Stimulated activated CD4-positive, alpha-beta T cell treated with anti-CD3 and anti-CD28 coated beads, Interleukin-4, amount 100 ng/mL, for 1 hour (primary cell): ENCODE measurements at regions not wholly inside any gene's neighbourhood (a gene's known extent, or its start where the extent isn't known, plus 50 kb on each side); places are given as distances from the start of the nearest gene placed in this dataset.
"Not testable (repeated sequence)": the region's sequence is repeated elsewhere in the genome, so short reads cannot be mapped to it uniquely, and the experiment has no call there.

Experiments used
- DNase-seq: peaks from one replicate; pipeline ENCODE4 v3.0.0-alpha.2; 2020

GRCh38 chr6:94215552-94215951 is 796.2 kb upstream of the EPHA7 start:
- DNase-seq: no peak

GRCh38 chr6:94213226-94213625 is 793.9 kb upstream of the EPHA7 start:
- no peak for DNase-seq

- DNase-seq: no peak
Measured at GRCh38 chr6:94196891-94197290, 777.5 kb upstream of the EPHA7 start.

- DNase-seq: no peak
Measured at GRCh38 chr6:94190030-94190429, 770.7 kb upstream of the EPHA7 start.

GRCh38 chr6:94184666-94185464 is 765.5 kb upstream of the EPHA7 start:
- no peak for DNase-seq

- DNase-seq: no peak
Measured at GRCh38 chr6:94177429-94177828, 758.1 kb upstream of the EPHA7 start.

- no peak for DNase-seq
Measured at GRCh38 chr6:94175465-94175864, 756.1 kb upstream of the EPHA7 start.

- no peak for DNase-seq
Measured at GRCh38 chr6:94163877-94164276, 744.5 kb upstream of the EPHA7 start.

- DNase-seq: no peak
Measured at GRCh38 chr6:94150886-94151285, 731.5 kb upstream of the EPHA7 start.

- DNase-seq: no peak
Measured at GRCh38 chr6:94144807-94145206, 725.4 kb upstream of the EPHA7 start.

GRCh38 chr6:94137178-94137577 is 717.8 kb upstream of the EPHA7 start:
- not testable (repeated sequence) for DNase-seq

GRCh38 chr6:94133106-94133505 is 713.7 kb upstream of the EPHA7 start:
- no peak for DNase-seq

- no peak for DNase-seq
Measured at GRCh38 chr6:94131271-94131670, 711.9 kb upstream of the EPHA7 start.

- DNase-seq: no peak
Measured at GRCh38 chr6:94130478-94130877, 711.1 kb upstream of the EPHA7 start.

GRCh38 chr6:94129926-94130325 is 710.6 kb upstream of the EPHA7 start:
- no peak for DNase-seq

GRCh38 chr6:94127716-94128115 is 708.4 kb upstream of the EPHA7 start:
- no peak for DNase-seq

GRCh38 chr6:94124333-94124732 is 705.0 kb upstream of the EPHA7 start:
- DNase-seq: no peak

- no peak for DNase-seq
Measured at GRCh38 chr6:94121094-94121493, 701.7 kb upstream of the EPHA7 start.

GRCh38 chr6:94099072-94099471 is 679.7 kb upstream of the EPHA7 start:
- no peak for DNase-seq

GRCh38 chr6:94095961-94096360 is 676.6 kb upstream of the EPHA7 start:
- DNase-seq: no peak

GRCh38 chr6:94089941-94090340 is 670.6 kb upstream of the EPHA7 start:
- DNase-seq: no peak

GRCh38 chr6:94088870-94089269 is 669.5 kb upstream of the EPHA7 start:
- DNase-seq: no peak

GRCh38 chr6:94074764-94075163 is 655.4 kb upstream of the EPHA7 start:
- DNase-seq: no peak

- no peak for DNase-seq
Measured at GRCh38 chr6:94071835-94072234, 652.5 kb upstream of the EPHA7 start.

- DNase-seq: no peak
Measured at GRCh38 chr6:94065707-94066337, 646.5 kb upstream of the EPHA7 start.
